GM21526 (cell line): ENCODE measurements at regions not wholly inside any gene's neighbourhood (a gene's known extent, or its start where the extent isn't known, plus 50 kb on each side); places are given as distances from the start of the nearest gene placed in this dataset.
"Not testable (repeated sequence)": the region's sequence is repeated elsewhere in the genome, so short reads cannot be mapped to it uniquely, and the experiment has no call there.

Experiments
- ATAC-seq: cut with Tn5 transposase; IDR thresholded peaks from one replicate; pipeline ENCODE4 v1.9.1; 2021; ENCODE audit warnings: moderate library complexity; ENCODE audit not compliant: unreplicated experiment, low FRiP score

DNA sequence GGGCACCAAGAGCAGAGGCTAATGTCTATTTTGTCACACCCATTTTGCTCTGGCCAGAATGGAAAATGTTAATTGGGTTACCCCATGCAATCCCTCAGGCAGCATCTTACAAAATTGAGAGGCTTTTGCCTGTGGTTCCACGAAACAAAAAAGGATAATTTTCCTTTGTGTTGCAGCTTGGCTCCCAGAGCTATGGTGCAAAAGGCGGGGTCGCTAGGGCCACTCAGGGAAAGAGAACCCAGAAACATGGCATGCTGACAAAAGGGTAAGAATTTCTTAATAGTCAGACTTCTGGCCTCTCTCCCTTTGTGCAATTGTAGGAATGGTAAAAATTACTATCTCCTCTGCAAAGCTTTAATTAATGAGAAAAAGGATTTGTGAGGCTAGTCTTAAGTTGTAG, 119.6 kb upstream of the BANK1 start:
- no peak for ATAC-seq

DNA sequence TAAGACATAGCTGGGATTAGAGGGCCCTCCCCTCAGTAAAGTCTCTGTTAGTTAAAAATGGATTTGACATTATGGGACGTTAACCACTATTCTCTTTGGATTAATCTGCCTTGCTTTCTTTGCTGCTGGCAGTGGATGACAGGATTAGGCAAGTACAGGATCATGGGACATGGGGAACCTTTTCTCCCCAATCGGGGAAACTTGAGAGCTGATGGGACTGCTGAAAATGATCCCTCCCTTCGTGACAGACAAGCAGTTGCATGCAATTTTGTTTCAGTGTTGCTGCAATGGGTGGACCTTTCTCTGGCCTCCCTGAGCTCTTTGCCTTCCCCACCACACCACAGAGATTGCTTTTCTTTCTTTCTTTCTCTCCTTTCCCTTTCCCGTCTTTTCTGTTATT, 120.2 kb upstream of the BANK1 start:
- ATAC-seq: no peak

DNA sequence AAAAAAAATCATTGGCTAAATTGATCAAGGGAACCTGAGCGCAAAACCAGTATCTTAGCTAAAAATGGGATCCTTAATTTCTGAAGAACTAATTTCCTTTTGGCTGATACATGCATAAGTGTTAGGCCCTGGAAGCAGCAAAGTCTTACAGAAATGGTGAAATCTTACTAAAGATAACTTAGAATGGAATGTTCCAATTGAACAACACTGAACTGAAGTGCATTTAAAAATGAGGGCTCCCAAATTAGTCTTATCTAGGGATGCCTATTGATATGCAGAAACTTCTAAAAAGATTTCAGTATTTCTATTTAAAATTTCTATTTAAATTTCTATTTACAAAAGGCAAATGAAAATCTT, 120.7 kb upstream of the BANK1 start:
- no peak for ATAC-seq

DNA sequence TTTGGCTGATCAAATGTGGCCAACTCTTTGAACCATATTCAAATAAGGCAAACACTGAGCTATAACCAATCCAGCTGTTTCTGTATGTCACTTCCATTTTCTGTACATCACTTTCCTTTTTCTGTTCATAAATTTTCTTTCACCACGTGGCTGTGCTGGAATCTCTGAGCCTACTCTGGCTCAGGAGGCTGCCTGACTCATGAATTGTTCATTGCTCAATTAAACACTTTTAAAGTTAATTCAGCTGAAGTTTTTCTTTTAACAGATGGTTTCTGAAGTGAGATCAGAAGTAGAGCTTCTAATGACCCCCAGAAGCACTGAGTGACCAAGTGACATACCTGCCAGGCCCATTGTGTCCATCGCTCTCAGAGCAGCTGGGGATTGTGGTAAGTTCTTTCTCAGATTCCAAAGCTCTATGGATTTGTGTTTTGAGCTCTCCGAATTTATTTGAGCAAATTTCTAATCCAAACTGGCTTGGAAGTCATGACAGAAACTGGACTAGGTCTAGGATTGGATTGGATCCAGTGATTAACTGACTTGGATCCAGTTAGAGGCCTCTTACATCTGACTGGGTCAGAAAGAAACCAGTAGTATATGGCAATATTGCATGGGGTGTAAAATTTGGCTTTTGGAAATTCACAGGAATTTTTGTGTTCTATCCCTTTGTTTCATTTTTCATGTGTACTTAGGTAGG, 121.2 kb upstream of the BANK1 start:
- ATAC-seq: no peak

DNA sequence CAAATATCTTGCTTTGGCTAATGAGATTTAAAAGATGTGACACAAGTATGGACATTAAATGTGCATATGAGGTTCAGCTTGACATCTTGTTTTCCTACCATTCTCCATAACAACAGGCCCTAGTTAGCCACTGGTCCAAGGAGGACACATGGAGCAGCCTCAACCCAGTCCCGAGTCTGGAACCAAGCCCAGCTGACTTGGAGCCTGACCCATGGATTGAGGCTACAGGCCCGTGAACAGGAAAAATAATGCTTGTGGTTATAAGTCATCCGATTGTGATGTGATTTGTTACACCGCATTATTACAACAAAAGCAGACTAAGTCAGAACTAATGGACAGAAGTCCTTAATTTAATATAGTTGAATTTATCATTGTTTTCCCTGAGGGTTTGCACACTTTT, 123.2 kb upstream of the BANK1 start:
- no peak for ATAC-seq

DNA sequence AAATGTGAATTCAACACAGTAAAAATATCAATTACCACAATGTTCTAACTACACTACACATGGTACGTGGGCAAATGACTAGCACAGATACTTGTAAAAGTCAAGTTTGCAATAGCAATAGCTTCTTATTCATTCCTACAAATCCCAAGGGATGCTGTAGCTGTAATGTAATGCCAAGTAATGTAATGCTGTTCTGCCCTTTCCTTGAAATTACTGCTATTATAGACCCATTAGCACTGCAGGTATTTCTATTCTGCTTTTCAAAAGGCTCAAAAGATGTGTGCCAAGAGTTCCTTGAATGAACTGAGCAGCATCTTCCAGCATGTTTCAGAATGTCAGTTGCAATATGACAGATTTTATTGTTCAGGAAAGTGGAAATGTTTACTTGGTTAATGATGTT, 129.9 kb upstream of the BANK1 start:
- ATAC-seq: no peak

DNA sequence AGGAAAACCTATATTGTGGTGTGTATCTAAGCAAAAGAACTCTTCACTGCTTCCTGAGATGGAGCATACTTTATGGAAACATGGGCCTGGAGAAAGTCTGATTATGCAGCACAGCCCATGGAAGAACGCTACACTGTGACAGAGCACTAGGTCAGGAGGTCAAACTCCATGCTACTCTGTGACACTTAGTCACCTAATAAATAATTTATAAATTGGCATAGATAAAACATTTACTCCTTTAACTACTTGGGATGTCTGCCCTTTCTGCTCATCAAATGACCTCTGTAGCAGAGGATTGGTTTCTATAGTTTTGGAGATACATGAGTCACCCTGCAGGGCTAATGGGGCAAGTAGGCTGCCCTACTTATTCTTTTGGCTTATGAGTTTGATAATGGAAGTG, 134.7 kb upstream of the BANK1 start:
- ATAC-seq: no peak

DNA sequence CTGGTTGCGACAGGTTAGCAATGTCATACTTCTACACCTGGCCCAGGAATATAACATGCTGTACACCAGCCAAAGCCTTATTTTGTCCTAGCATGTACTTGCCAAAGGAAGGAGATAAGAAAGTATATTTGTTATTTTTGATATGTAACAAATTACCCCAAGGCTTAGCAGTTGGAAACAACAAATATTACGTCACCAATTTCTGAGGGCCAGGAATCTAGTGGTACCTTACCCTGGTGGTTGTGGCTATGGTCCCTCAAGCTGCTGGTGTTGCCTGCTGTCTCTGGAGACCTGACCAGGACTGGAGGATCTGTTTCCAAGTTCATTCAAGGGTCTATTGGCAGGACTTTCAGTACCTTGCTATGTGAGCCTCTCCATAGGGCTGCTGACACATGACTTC, 135.5 kb upstream of the BANK1 start:
- no peak for ATAC-seq

DNA sequence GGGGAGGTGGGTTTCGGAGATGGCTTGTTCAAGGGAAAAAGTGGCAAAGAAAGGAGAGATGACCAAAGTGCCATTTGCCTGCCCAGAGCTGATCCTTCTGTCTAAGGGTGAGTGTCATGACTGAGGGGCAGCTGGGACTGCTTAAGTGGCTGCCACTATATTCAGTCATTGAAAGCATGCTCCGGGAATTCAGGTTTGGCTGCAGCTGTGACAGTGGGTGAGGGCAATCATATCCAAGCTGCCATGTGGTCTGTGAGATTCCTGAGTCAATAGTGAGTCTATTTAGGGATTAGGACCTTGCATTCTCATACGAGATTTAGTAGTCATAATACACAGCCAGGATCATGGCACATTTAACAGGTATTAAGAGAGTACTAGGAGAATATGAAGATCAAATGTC, 138.8 kb upstream of the BANK1 start:
- ATAC-seq: no peak

DNA sequence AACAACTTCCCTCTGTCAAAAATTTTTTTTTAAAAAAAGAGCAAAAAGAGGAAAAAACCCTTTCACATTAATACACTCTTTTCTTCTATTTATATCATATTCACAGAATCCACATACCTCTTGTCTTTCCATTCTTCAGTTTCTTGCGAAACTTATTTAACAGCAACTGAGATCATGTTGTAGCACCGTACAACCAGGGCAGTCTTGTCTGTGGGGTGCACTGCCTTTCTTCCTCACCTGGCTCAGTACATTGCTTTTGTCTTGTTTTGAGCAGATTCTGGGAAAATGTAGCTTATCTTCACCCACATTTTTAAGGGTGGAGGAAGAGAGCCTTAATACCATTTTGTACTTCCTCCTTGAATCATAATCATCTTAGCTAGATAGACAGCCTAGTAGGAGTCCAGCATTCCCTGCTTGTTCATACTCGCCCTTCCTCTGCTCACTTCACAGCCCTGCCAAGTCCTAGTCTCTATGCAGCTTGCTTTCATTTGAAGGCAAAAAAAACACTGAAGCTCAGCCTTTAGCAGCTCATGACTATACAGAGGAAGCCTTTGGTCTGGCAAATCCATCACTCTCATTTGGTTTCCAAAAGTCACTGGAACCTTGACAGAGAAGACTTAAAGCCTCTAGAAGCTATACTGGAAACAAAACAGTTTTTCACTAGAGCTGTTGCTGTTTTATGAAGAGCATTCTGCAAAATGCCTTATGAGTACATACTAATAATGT, 140.6 kb upstream of the BANK1 start:
- ATAC-seq: no peak

DNA sequence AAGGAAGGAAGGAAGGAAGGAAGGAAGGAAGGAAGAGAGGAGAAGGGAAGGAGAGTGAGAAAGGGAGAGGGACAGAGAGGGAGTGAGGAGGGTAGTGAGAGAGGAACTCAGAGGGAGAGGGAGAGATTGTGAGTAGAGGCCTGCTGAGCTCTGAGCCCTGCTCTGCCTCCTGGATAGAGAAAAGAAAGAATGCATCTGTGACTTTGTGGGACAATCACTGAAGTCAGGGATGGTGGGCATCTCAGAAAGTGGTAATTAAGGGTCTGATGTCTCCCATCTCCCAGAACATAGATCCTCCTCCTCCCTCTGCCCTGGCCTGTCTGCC, 142.9 kb upstream of the BANK1 start:
- ATAC-seq: no peak

DNA sequence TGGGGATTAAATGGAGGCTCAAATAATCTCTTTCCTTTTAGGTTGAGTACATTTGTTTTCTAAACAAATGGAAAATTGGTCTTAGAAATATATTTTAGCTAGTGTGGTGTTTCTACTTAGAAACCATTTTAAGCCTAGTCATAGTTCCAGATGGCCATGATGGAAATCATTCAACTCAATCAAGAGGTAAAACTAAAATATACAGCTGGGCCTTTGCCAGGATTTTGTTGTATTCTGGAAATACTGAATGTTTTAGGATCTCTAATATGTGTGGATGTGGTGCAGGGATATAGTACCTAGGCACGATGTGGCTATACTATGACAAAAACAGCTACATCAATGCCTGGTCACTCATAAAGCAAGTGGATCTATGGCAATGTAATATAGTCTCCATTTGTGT, 146.0 kb upstream of the BANK1 start:
- ATAC-seq: no peak

DNA sequence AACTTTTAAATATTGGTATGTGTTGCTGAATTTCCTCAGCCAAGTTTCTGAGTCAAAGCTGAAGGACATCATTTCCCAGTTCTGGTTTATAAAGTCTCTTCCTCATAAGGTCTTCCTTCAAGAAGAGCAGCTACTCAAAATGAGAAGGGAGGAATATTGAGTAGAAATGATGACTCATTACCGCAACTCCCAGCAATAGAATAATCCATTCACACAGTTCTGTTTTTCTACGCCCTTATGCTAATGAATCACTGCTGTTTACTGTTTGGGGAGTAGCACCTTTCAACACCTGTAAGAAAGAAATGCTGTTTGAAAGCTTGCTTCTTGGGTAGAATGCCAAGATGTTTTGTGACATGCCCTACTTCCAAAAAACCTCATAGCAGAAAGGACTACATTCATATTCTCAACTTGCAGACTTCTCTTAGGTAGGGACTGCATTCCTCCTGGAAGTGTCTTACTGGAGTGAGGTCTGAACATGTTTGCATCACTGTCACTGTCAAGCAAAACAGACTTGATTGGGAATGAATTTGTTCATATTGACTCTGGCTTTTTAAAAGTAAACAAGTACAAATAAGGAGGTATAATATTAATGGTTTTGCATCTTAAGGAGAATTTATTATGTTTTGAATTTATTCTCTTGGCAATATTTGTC, 147.2 kb upstream of the BANK1 start:
- ATAC-seq: no peak

DNA sequence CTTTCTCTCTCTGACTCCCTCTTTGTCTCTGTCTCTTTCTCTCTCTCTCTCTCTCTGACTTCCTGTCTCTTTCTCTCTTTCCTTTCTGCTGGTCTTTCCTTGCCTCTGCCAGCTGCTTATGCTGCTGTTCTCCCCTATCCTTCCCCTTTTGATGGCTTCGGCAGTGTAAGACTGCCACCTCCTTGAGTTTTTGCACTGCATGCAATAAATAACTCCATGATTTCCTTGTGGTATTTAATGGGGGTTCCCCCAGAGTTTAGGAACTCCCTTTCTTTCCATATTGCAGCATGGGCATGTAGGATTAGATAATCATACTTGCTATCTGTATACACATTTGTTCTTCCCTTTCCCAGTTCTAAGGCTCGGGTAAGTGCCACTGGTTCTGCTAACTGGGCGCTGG, 157.8 kb upstream of the BANK1 start:
- ATAC-seq: not testable (repeated sequence)

DNA sequence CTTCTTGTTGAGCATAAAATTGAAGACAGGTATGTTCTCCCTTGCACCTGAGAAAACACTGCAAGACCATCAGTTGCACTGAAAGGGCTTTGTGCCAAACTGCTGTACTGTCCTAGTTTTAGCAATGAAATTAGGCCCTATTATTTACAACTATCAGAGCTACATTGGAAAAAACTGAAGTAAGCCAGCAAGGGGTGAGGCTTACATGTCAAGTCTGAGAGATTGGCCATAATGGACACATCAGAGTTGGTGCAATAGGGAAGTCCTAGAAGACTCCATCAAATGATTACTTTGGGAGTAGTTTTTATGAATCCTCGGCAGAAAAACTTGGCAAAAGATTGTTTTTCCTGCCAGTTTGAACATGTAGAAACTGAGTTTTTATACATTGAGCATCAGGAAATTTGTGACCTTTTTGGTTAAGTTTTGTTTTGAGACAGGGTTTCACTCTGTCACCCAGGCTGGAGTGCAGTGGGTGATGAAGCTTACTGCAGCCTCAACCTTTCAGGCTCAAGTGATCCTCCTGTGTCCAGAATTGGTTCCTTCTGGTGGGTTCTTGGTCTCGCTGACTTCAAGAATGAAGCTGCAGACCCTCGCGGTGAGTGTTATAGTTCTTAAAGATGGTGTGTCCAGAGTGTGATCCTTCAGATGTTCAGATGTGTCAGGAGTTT, 160.1 kb upstream of the BANK1 start:
- no peak for ATAC-seq

DNA sequence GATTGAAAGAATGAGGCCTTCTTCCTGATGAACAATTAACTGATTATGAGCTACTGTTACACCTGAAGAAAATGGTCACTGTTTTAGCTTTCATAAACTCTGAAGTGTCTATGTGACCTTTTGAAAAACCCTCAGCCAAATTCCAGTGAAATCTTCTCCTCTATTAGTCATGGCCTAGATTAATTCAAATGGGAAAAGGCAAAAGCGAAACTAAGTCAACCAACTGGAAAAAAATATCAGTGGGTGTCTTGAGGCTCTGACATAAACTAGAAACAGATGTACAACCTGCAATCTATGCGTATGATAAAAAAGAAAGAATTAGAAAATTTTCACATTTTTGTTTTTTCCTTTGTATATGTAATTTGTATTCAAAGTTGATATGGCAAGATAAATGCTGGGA, 169.4 kb upstream of the BANK1 start:
- ATAC-seq: no peak

DNA sequence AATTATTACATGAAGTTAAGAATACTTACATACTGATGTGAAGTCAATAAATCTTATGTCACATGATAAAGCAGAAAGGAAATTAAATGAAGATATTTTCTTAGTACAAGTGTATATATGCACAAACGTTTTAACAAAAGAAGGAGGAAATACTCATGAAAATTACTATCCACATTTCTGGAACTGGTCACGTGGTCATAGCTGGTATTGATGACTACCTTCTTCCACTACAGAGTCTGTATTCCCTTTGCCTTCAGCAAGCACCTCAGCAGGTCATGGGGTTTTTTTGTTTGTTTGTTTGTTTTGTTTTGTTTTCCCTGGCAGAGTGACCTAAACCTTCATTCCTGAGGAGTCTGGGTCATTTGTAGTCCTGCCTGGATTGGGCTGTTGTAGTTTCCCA, 174.9 kb upstream of the BANK1 start:
- no peak for ATAC-seq

DNA sequence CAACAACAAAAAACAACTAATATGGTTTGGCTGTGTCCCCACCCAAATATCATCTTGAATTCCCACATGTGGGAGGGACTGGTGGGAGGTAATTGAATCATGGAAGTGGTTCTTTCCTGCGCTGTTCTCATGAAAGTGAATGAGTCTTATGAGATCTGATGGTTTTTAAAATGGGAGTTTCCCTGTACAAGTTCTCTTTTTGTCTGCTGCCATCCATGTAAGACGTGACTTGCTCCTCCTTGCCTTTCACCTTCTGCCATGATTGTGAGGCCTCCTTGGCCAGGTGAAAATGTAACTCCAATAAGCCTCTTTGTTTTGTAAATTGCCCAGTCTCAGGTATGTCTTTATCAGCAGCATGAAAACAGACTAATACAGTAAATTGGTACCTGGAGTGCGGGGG, 183.5 kb upstream of the BANK1 start:
- ATAC-seq: not testable (repeated sequence)

DNA sequence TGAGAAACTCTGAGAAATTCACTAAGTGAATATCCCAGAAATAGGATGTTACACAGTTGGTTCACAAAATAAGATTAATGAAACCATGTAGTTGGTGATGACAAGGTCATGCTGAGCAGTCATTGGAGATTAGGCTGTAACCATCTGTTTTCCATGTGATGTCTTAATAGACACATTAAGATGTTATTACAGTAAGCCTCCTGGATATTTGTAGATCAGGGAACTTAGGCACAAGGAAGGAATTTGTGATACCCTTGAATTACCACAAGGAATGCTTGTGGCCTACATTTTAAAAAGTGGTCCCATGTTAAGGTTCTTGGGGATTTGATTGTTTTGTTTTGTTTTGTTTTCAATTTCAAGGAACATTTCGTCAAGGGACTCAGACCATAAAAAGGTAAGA, 185.6 kb upstream of the BANK1 start:
- no peak for ATAC-seq

DNA sequence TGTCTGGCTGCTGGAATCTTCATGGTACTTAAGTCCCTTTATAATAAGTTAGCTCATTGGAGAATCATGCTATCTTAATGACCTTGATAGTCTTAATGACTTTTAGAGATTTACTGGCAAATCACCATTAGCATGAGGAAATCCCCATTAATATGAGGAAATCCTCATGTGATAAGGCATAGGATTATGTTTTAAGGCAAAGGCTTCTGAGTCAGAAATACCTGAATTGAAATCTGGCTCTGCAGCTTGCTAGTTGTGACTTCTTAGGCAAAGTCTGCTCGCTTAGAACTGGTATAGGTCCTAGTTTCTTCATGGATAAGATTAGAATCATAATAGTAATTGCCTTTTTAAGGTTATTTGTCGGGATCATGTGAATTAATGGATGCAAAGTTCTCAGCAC, 190.2 kb upstream of the BANK1 start:
- ATAC-seq: no peak

DNA sequence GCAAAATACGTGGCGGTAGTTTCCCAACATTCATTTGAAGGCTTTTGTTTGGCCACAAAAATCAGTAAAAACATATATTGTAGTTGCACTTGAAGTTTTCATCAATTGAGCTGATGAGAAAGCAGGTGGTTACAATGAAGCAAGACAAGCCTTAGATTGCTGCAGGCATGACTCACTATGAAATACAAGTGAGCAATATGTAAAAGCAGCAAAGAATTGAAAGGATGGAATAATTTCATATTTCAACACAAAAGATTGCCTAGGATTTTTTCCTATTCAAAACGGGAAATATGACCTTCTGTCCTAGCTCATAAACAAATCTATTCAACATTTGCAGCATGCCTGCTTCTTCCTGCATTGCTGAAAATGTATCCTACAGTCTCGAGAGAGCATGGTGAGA, 190.9 kb upstream of the BANK1 start:
- no peak for ATAC-seq
